Lower leg skin (tissue), 3 donors: ENCODE measurements at regions not wholly inside any gene's neighbourhood (a gene's known extent, or its start where the extent isn't known, plus 50 kb on each side); places are given as distances from the start of the nearest gene placed in this dataset.

Source experiments
- CTCF ChIP-seq, 3 donors: fragments of 450-650 bp; IDR thresholded peaks; one replicate each; pipeline ENCODE4 v1.5.1; 2016; ENCODE audit warnings: antibody characterized with exemption in 3 of 3, mild to moderate bottlenecking in 3 of 3, moderate library complexity in 2 of 3
- POLR2A ChIP-seq, 2 donors: fragments of 450-650 bp; IDR thresholded peaks; one replicate each; pipeline ENCODE4 v1.6.1; 2016 to 2017; ENCODE audit warnings: antibody characterized with exemption in 2 of 2, mild to moderate bottlenecking in 1 of 2, moderate library complexity in 1 of 2

GRCh38 chr2:13180729-13181128 is 464.0 kb downstream of the TRIB2 start:
- TF ChIP-seq CTCF (IDR thresholded peaks at IDR 0.05) (no peak), POLR2A (IDR thresholded peaks at IDR 0.05) (no peak)
